ENCODE measurements at regions not wholly inside any gene's neighbourhood (a gene's known extent, or its start where the extent isn't known, plus 50 kb on each side); places are given as distances from the start of the nearest gene placed in this dataset.

GRCh38 chr13:105008604-105009003, 1526.9 kb downstream of the EFNB2 start:
- H3K79me2 ChIP-seq (ENCODE audit: insufficient read depth, low read depth), result no peaks in the 10 kb centered on the region
- no peak for TF ChIP-seq CTCF (conservative IDR thresholded peaks at IDR 0.05; ENCODE audit: low read depth, low read length)

GRCh38 chr13:105007166-105007808, 1528.2 kb downstream of the EFNB2 start:
- Histone ChIP-seq H3K27ac (no peak overlapping the region), H3K4me2 (no peak overlapping the region), H3K27me3 (ENCODE audit: insufficient read depth, low read depth) (no peaks in the 10 kb centered on the region), H3K36me3 (ENCODE audit: insufficient read depth) (no peaks in the 10 kb centered on the region), H3K9ac (no peak overlapping the region), H3K4me3 (IDR thresholded peaks at IDR 0.05; ENCODE audit: insufficient read depth, low read depth, low read length) (no peak overlapping the region), H3K4me1 (ENCODE audit: low read depth, poor library complexity, severe bottlenecking) (no peaks in the 10 kb centered on the region), H2AFZ (ENCODE audit: low read depth) (no peak overlapping the region), H3K79me2 (ENCODE audit: insufficient read depth, low read depth) (no peaks in the 10 kb centered on the region), H4K20me1 (ENCODE audit: insufficient read depth) (no peaks in the 10 kb centered on the region)
- no peak for TF ChIP-seq CTCF (conservative IDR thresholded peaks at IDR 0.05; ENCODE audit: low read depth, low read length)

More at GRCh38 chr13:105008604-105009003, 1526.9 kb downstream of the EFNB2 start:
- Histone ChIP-seq H2AFZ (ENCODE audit: low read depth) (no peak overlapping the region), H3K4me3 (IDR thresholded peaks at IDR 0.05; ENCODE audit: insufficient read depth, low read depth, low read length) (no peak overlapping the region), H3K36me3 (ENCODE audit: insufficient read depth) (no peaks in the 10 kb centered on the region), H4K20me1 (ENCODE audit: insufficient read depth) (no peaks in the 10 kb centered on the region), H3K4me1 (ENCODE audit: low read depth, poor library complexity, severe bottlenecking) (no peaks in the 10 kb centered on the region), H3K27ac (no peak overlapping the region), H3K9ac (no peak overlapping the region), H3K27me3 (ENCODE audit: insufficient read depth, low read depth) (no peaks in the 10 kb centered on the region), H3K4me2 (no peak overlapping the region)

- no peak overlapping the region for H3K4me3 ChIP-seq (IDR thresholded peaks at IDR 0.05; ENCODE audit: insufficient read depth, low read depth, low read length)
- TF ChIP-seq CTCF (conservative IDR thresholded peaks at IDR 0.05; ENCODE audit: low read depth, low read length), result no peak
- H3K27me3 ChIP-seq (ENCODE audit: insufficient read depth, low read depth), result no peaks in the 10 kb centered on the region
- H2AFZ ChIP-seq (ENCODE audit: low read depth), result no peak overlapping the region
- H3K4me2 ChIP-seq, result no peak overlapping the region
- H3K27ac ChIP-seq, result no peak overlapping the region
- no peaks in the 10 kb centered on the region for H3K79me2 ChIP-seq (ENCODE audit: insufficient read depth, low read depth)
- H3K4me1 ChIP-seq (ENCODE audit: low read depth, poor library complexity, severe bottlenecking), result no peaks in the 10 kb centered on the region
- H4K20me1 ChIP-seq (ENCODE audit: insufficient read depth), result no peaks in the 10 kb centered on the region
- no peak overlapping the region for H3K9ac ChIP-seq
- H3K36me3 ChIP-seq (ENCODE audit: insufficient read depth), result no peaks in the 10 kb centered on the region
These were observed 1539.4 kb downstream of the EFNB2 start for GRCh38 chr13:104996022-104996421.

- Histone ChIP-seq H3K27me3 (ENCODE audit: insufficient read depth, low read depth) (no peaks in the 10 kb centered on the region), H3K4me1 (ENCODE audit: low read depth, poor library complexity, severe bottlenecking) (no peaks in the 10 kb centered on the region), H3K4me2 (no peak overlapping the region), H3K9ac (no peak overlapping the region), H3K4me3 (IDR thresholded peaks at IDR 0.05; ENCODE audit: insufficient read depth, low read depth, low read length) (no peak overlapping the region), H3K27ac (no peak overlapping the region), H4K20me1 (ENCODE audit: insufficient read depth) (no peaks in the 10 kb centered on the region), H2AFZ (ENCODE audit: low read depth) (no peak overlapping the region), H3K79me2 (ENCODE audit: insufficient read depth, low read depth) (no peaks in the 10 kb centered on the region), H3K36me3 (ENCODE audit: insufficient read depth) (no peaks in the 10 kb centered on the region)
- TF ChIP-seq CTCF (conservative IDR thresholded peaks at IDR 0.05; ENCODE audit: low read depth, low read length), result no peak
These were observed 1541.8 kb downstream of the EFNB2 start for GRCh38 chr13:104993708-104994107.

All from KMS-11 (cell line).